ENCODE measurements at regions not wholly inside any gene's neighbourhood (a gene's known extent, or its start where the extent isn't known, plus 50 kb on each side); places are given as distances from the start of the nearest gene placed in this dataset.

GRCh38 chr2:191521608-191522208, 156.2 kb upstream of the NABP1 start:
- no peak for TF ChIP-seq POLR2A (IDR thresholded peaks at IDR 0.05)
- peak; percentile 34 to 88 (median 66) for TF ChIP-seq CTCF (IDR thresholded peaks at IDR 0.05)

All from thyroid gland (tissue), 4 donors.